ENCODE measurements at regions not wholly inside any gene's neighbourhood (a gene's known extent, or its start where the extent isn't known, plus 50 kb on each side); places are given as distances from the start of the nearest gene placed in this dataset.

- TF ChIP-seq EZH2 (IDR thresholded peaks at IDR 0.05) (no peak), POLR2AphosphoS5 (IDR thresholded peaks at IDR 0.05; ENCODE audit: borderline replicate concordance, low read depth, low read length) (no peak), FOXP2 (optimal IDR thresholded peaks at IDR 0.05; ENCODE audit: control extremely low read depth, extremely low read length, insufficient read depth) (no peak)
Measured at GRCh38 chr1:22331618-22332423, 119.8 kb upstream of the ZBTB40 start.
